GM23338 (cell line): ENCODE measurements at regions not wholly inside any gene's neighbourhood (a gene's known extent, or its start where the extent isn't known, plus 50 kb on each side); places are given as distances from the start of the nearest gene placed in this dataset.

Experiments
- ATAC-seq: fragments of 200-7000 bp; cut with Tn5 transposase; 3 replicates; pipeline ENCODE4 v1.9.1; 2020
- DNase-seq: peaks from one replicate; pipeline ENCODE4 v3.0.0-alpha.2; 2015; ENCODE audit warnings: low spot score
- H2AFZ ChIP-seq: fragments of 200-600 bp; sonication (generic); 2 replicates; pipeline ENCODE4 v1.8.0; 2016; ENCODE audit warnings: antibody characterized with exemption, mild to moderate bottlenecking, moderate library complexity
- H3F3A ChIP-seq: fragments of 200-600 bp; sonication (generic); replicated peaks from 2 replicates; pipeline ENCODE4 v1.8.0; 2017; ENCODE audit warnings: antibody characterized with exemption, mixed run types, low read depth
- H3K27ac ChIP-seq: fragments of 200-600 bp; sonication (generic); 2 replicates; pipeline ENCODE4 v1.6.1; 2016; ENCODE audit warnings: low read depth
- H3K27me3 ChIP-seq: fragments of 200-600 bp; sonication (generic); 2 replicates; pipeline ENCODE4 v1.8.0; 2016; ENCODE audit warnings: mild to moderate bottlenecking, mixed run types, moderate library complexity; ENCODE audit not compliant: insufficient read depth
- H3K36me3 ChIP-seq: fragments of 200-600 bp; sonication (generic); 2 replicates; pipeline ENCODE4 v1.8.0; 2016; ENCODE audit warnings: mild to moderate bottlenecking; ENCODE audit not compliant: insufficient read depth
- H3K4me1 ChIP-seq: fragments of 200-600 bp; sonication (generic); 2 replicates; pipeline ENCODE4 v1.8.0; 2016; ENCODE audit warnings: mild to moderate bottlenecking, moderate library complexity; ENCODE audit not compliant: insufficient read depth
- H3K4me2 ChIP-seq: fragments of 200-600 bp; sonication (generic); 2 replicates; pipeline ENCODE4 v1.7.1; 2017; ENCODE audit warnings: mixed run types
- H3K4me3 ChIP-seq: fragments of 200-600 bp; sonication (generic); 2 replicates; pipeline ENCODE4 v1.6.1; 2016; ENCODE audit warnings: mixed run types
- H3K79me2 ChIP-seq: fragments of 200-600 bp; sonication (generic); replicated peaks from 2 replicates; pipeline ENCODE4 v1.8.0; 2017; ENCODE audit warnings: mild to moderate bottlenecking; ENCODE audit not compliant: insufficient read depth
- H3K9me2 ChIP-seq: fragments of 200-600 bp; sonication (generic); 2 replicates; pipeline ENCODE4 v1.8.0; 2017; ENCODE audit not compliant: insufficient read depth
- H4K20me1 ChIP-seq: fragments of 200-600 bp; sonication (generic); replicated peaks from 2 replicates; pipeline ENCODE4 v1.8.0; 2017; ENCODE audit warnings: mild to moderate bottlenecking; ENCODE audit not compliant: insufficient read depth
- H3K27ac Mint-ChIP-seq: 2 replicates; pipeline ENCODE4 v1.8.0; 2020; ENCODE audit warnings: inconsistent platforms, mild to moderate bottlenecking, moderate library complexity, mixed read lengths
- H3K27me3 Mint-ChIP-seq: 3 replicates; pipeline ENCODE4 v1.8.0; 2022; ENCODE audit warnings: low read depth, mild to moderate bottlenecking, moderate library complexity, mixed read lengths, inconsistent platforms; ENCODE audit not compliant: insufficient read depth, poor library complexity
- H3K36me3 Mint-ChIP-seq: 3 replicates; pipeline ENCODE4 v1.8.0; 2021; ENCODE audit warnings: low read depth, mild to moderate bottlenecking, inconsistent platforms, moderate library complexity, mixed read lengths
- H3K4me1 Mint-ChIP-seq: 3 replicates; pipeline ENCODE4 v1.8.0; 2020; ENCODE audit warnings: mild to moderate bottlenecking, inconsistent platforms, mixed read lengths
- H3K4me3 Mint-ChIP-seq: 3 replicates; pipeline ENCODE4 v1.8.0; 2021; ENCODE audit warnings: moderate library complexity, mild to moderate bottlenecking, inconsistent platforms, mixed read lengths
- H3K9me3 Mint-ChIP-seq: 3 replicates; pipeline ENCODE4 v1.8.0; 2020; ENCODE audit warnings: moderate library complexity, mild to moderate bottlenecking, inconsistent platforms, mixed read lengths
- CREB1 ChIP-seq: fragments of 250-450 bp; sonication (Bioruptor Pico); IDR thresholded peaks from 2 replicates; pipeline ENCODE4 v1.5.0; 2020; ENCODE audit warnings: low read depth, mild to moderate bottlenecking, moderate library complexity
- CTCF ChIP-seq, 2 experiments: fragments of 200-600 bp in 1 of 2; sonication (generic) in 1 of 2; conservative IDR thresholded peaks; 2 replicates each; pipeline versions ENCODE4 v1.5.1 to v1.6.1; 2016 to 2017; ENCODE audit warnings: antibody characterized with exemption in 2 of 2, low read depth in 2 of 2, mild to moderate bottlenecking in 2 of 2, moderate library complexity in 1 of 2
- ETS1 ChIP-seq: IDR thresholded peaks from 2 replicates; pipeline ENCODE4 v1.6.1; 2016; ENCODE audit warnings: antibody characterized with exemption
- EZH2phosphoT487 ChIP-seq: fragments of 200-600 bp; sonication (generic); IDR thresholded peaks from one replicate; pipeline ENCODE4 v1.8.1; 2018; ENCODE audit warnings: antibody characterized with exemption; ENCODE audit not compliant: unreplicated experiment
- JUNB ChIP-seq: IDR thresholded peaks from one replicate; pipeline ENCODE4 v1.6.1; 2016; ENCODE audit warnings: antibody characterized with exemption; ENCODE audit not compliant: unreplicated experiment
- POLR2AphosphoS5 ChIP-seq: IDR thresholded peaks from 2 replicates; pipeline ENCODE4 v1.6.1; 2016; ENCODE audit warnings: antibody characterized with exemption, low read depth
- REST ChIP-seq: IDR thresholded peaks from one replicate; pipeline ENCODE4 v1.6.1; 2018; ENCODE audit warnings: antibody characterized with exemption; ENCODE audit not compliant: unreplicated experiment
- STAT1 ChIP-seq: IDR thresholded peaks from one replicate; pipeline ENCODE4 v1.6.1; 2016; ENCODE audit warnings: antibody characterized with exemption; ENCODE audit not compliant: unreplicated experiment
- ZNF114 ChIP-seq: fragments of 250-450 bp; sonication (Bioruptor Pico); IDR thresholded peaks from 2 replicates; pipeline ENCODE4 v1.5.0; 2020; ENCODE audit warnings: mild to moderate bottlenecking, moderate library complexity
- ZNF331 ChIP-seq: fragments of 250-450 bp; sonication (Bioruptor Pico); IDR thresholded peaks from 2 replicates; pipeline ENCODE4 v1.5.0; 2020; ENCODE audit warnings: low read depth, mild to moderate bottlenecking, moderate library complexity
- ZNF462 ChIP-seq: fragments of 250-450 bp; sonication (Bioruptor Pico); IDR thresholded peaks from 2 replicates; pipeline ENCODE4 v1.5.0; 2020; ENCODE audit warnings: mild to moderate bottlenecking, moderate library complexity

- Mint-ChIP-seq H3K4me1 (peaks cover 15% of the 10 kb centered on the region), H3K36me3 (peaks cover 3% of the 10 kb centered on the region; the same call in 1 of the 3 replicates), H3K9me3 (peaks cover 12% of the 10 kb centered on the region; the same call in 2 of the 3 replicates), H3K4me3 (no peak overlapping the region), H3K27ac (no peak overlapping the region), H3K27me3 (no peaks in the 10 kb centered on the region)
- H3K27ac ChIP-seq: no peak overlapping the region
- H3K27me3 ChIP-seq: no peaks in the 10 kb centered on the region
- no peaks in the 10 kb centered on the region for H3K79me2 ChIP-seq
- no peaks in the 10 kb centered on the region for H3K36me3 ChIP-seq
- no peak overlapping the region for H3K4me2 ChIP-seq
- H4K20me1 ChIP-seq: no peaks in the 10 kb centered on the region
- TF ChIP-seq ZNF114 (CRISPR knock-in tag): no peak
- TF ChIP-seq CTCF (conservative IDR thresholded peaks at IDR 0.05; ENCODE audit: low read depth in 2 of 2): no peak
- TF ChIP-seq ZNF462: no peak
- TF ChIP-seq ETS1: no peak
- TF ChIP-seq ZNF331 (CRISPR knock-in tag): no peak
- TF ChIP-seq EZH2phosphoT487: no peak
- TF ChIP-seq JUNB: no peak
- TF ChIP-seq CREB1: no peak
- no peak for TF ChIP-seq POLR2AphosphoS5
- TF ChIP-seq REST: no peak
- no peak for TF ChIP-seq STAT1
- no peaks in the 10 kb centered on the region for H3F3A ChIP-seq
- peaks cover 20% of the 10 kb centered on the region for H3K9me2 ChIP-seq
- no peak overlapping the region for H2AFZ ChIP-seq
- H3K4me3 ChIP-seq: no peak overlapping the region
- DNase-seq (peak; percentile 10), ATAC-seq (no peak)
- H3K4me1 ChIP-seq: no peaks in the 10 kb centered on the region
Measured at GRCh38 chr15:39447346-39447745, 133.5 kb upstream of the THBS1 start.
